GM12878 (cell line): ENCODE measurements at regions not wholly inside any gene's neighbourhood (a gene's known extent, or its start where the extent isn't known, plus 50 kb on each side); places are given as distances from the start of the nearest gene placed in this dataset.

Experiments used
- ATAC-seq: fragments of 200-7000 bp; cut with Tn5 transposase; 3 replicates; pipeline ENCODE4 v1.9.1; 2020; ENCODE audit warnings: mild to moderate bottlenecking, moderate library complexity
- BruUV-seq: library from RNA; stranded (reverse); fragments of 400-500 nt; replicated peaks from 2 replicates; lab custom pipeline; 2021; lab: Mats Ljungman, UMichigan
- CTCF ChIA-PET: fragments of 300-600 bp; sonication (Branson Sonifier 250); formaldehyde crosslinking; extraction: SDS; loops from one replicate; lab custom pipeline; 2021; ENCODE audit warnings: inconsistent platforms; lab: Yijun Ruan, JAX
- POLR2A ChIA-PET: fragments of 350-600 bp; formaldehyde crosslinking; extraction: SDS; loops from one replicate; lab custom pipeline; 2021; ENCODE audit warnings: inconsistent platforms; lab: Charles Lee
- RAD21 ChIA-PET: fragments of 300-600 bp; sonication (Branson Sonifier 250); formaldehyde crosslinking; loops from one replicate; lab custom pipeline; 2023; ENCODE audit warnings: antibody characterized with exemption; ENCODE audit not compliant: unreplicated experiment; lab: Charles Lee
- SMC1A ChIA-PET: fragments of 300-600 bp; sonication (Branson Sonifier 250); formaldehyde crosslinking; loops from one replicate; lab custom pipeline; 2023; ENCODE audit not compliant: unreplicated experiment, uncharacterized antibody; lab: Charles Lee
- DNase-seq: peaks from one replicate; pipeline ENCODE4 v3.0.0-alpha.2; 2011; ENCODE audit warnings: low read depth, low spot score
- FAIRE-seq: peaks from 3 replicates; lab custom pipeline; 2011; peaks lifted over from hg19 to GRCh38; lab: Jason Lieb, UNC
- H2AFZ ChIP-seq: 2 replicates; pipeline ENCODE4 v1.6.0; 2011; ENCODE audit warnings: low read depth, low read length, control low read depth; ENCODE audit not compliant: control insufficient read depth
- H3K27ac ChIP-seq: 2 replicates; pipeline ENCODE4 v1.5.1; 2011; ENCODE audit warnings: control low read depth; ENCODE audit not compliant: control insufficient read depth, insufficient read depth
- H3K27me3 ChIP-seq, 2 experiments: replicated peaks in 1 of 2; 2 replicates each; pipeline versions ENCODE4 v1.6.0 to v1.6.1; 2011; ENCODE audit warnings: low read length in 1 of 2; ENCODE audit not compliant: control insufficient read depth in 2 of 2, insufficient read depth in 2 of 2
- H3K36me3 ChIP-seq, 2 experiments: 2 replicates each; pipeline ENCODE4 v1.5.1; 2011; ENCODE audit warnings: low read length in 1 of 2; ENCODE audit not compliant: control insufficient read depth in 2 of 2, insufficient read depth in 2 of 2
- H3K4me1 ChIP-seq: 2 replicates; pipeline ENCODE4 v1.6.1; 2011; ENCODE audit warnings: mild to moderate bottlenecking, low read length, moderate library complexity, mixed read lengths; ENCODE audit not compliant: control insufficient read depth, insufficient read depth
- H3K4me2 ChIP-seq: 2 replicates; pipeline ENCODE4 v1.6.0; 2011; ENCODE audit warnings: control low read depth; ENCODE audit not compliant: control insufficient read depth, insufficient read depth
- H3K4me3 ChIP-seq: fragments of 200-600 bp; sonication (generic); 2 replicates; pipeline ENCODE4 v1.5.1; 2016
- H3K79me2 ChIP-seq: 2 replicates; pipeline ENCODE4 v1.6.0; 2011; ENCODE audit warnings: low read length; ENCODE audit not compliant: control insufficient read depth, insufficient read depth
- H3K9ac ChIP-seq: 2 replicates; pipeline ENCODE4 v1.8.0; 2011; ENCODE audit warnings: low read length, control low read depth, mixed read lengths; ENCODE audit not compliant: control insufficient read depth, insufficient read depth
- H3K9me3 ChIP-seq: replicated peaks from 3 replicates; pipeline ENCODE4 v1.5.1; 2011; ENCODE audit warnings: mild to moderate bottlenecking, low read length; ENCODE audit not compliant: control insufficient read depth, insufficient read depth
- H4K20me1 ChIP-seq: 2 replicates; pipeline ENCODE4 v1.6.0; 2011; ENCODE audit not compliant: control insufficient read depth, insufficient read depth
- ATF7 ChIP-seq: fragments of 450-650 bp; IDR thresholded peaks from 2 replicates; pipeline ENCODE4 v1.6.1; 2016; ENCODE audit warnings: low read depth, mild to moderate bottlenecking
- HDGF ChIP-seq: fragments of 450-650 bp; IDR thresholded peaks from 2 replicates; pipeline ENCODE4 v1.6.1; 2016; ENCODE audit warnings: antibody characterized with exemption
- JUND ChIP-seq: IDR thresholded peaks from 2 replicates; pipeline ENCODE4 v1.6.1; 2012; ENCODE audit warnings: low read depth, mild to moderate bottlenecking, low read length, improper control_type of control experiment, moderate library complexity
- SMARCA5 ChIP-seq: fragments of 450-650 bp; IDR thresholded peaks from 2 replicates; pipeline ENCODE4 v1.6.1; 2017; ENCODE audit warnings: mild to moderate bottlenecking
- SREBF1 ChIP-seq: IDR thresholded peaks from 2 replicates; pipeline ENCODE4 v1.6.1; 2012; ENCODE audit warnings: mild to moderate bottlenecking, low read length
- SUPT20H ChIP-seq: IDR thresholded peaks from 2 replicates; pipeline ENCODE4 v1.6.1; 2011; ENCODE audit warnings: low read depth, mild to moderate bottlenecking, low read length, moderate library complexity, borderline replicate concordance; ENCODE audit not compliant: control insufficient read depth
- TCF7 ChIP-seq: IDR thresholded peaks from 2 replicates; pipeline ENCODE4 v1.6.1; 2014; ENCODE audit warnings: antibody characterized with exemption, borderline replicate concordance
- YBX1 ChIP-seq: fragments of 450-650 bp; IDR thresholded peaks from 2 replicates; pipeline ENCODE4 v1.6.1; 2016; ENCODE audit warnings: antibody characterized with exemption
- WGBS: methylation state at CpG from one replicate; pipeline ENCODE4 v1.1.6; 2016; ENCODE audit warnings: low lambda C conversion rate; ENCODE audit not compliant: insufficient replicate concordance, insufficient coverage; ENCODE audit errors: missing lambda C conversion rate; 5-methylcytosine and 5-hydroxymethylcytosine counted together
- in situ Hi-C: fragments of 300-500 bp; cut with MboI; formaldehyde crosslinking; loops from 9 replicates; pipeline ENCODE4 v1.14.3; 2018; ENCODE audit warnings: mixed read lengths
- intact Hi-C: fragments of 100-400 bp; cut with micrococcal nuclease; formaldehyde crosslinking; loops from one replicate; pipeline ENCODE4 v1.14.2; 2022; ENCODE audit not compliant: unreplicated experiment
- TF ChIP-seq, protein P1 (sequence below): IDR thresholded peaks from 2 replicates; pipeline ENCODE4 v1.6.1; 2012; ENCODE audit warnings: mild to moderate bottlenecking, low read depth, low read length
- TF ChIP-seq, protein P2 (sequence below): fragments of 450-650 bp; IDR thresholded peaks from 2 replicates; pipeline ENCODE4 v1.6.1; 2018; ENCODE audit warnings: borderline replicate concordance, mild to moderate bottlenecking; ENCODE audit not compliant: partially characterized antibody
- TF ChIP-seq, protein P3 (sequence below): fragments of 450-650 bp; IDR thresholded peaks from 2 replicates; pipeline ENCODE4 v1.6.1; 2017; ENCODE audit warnings: borderline replicate concordance

DNA sequence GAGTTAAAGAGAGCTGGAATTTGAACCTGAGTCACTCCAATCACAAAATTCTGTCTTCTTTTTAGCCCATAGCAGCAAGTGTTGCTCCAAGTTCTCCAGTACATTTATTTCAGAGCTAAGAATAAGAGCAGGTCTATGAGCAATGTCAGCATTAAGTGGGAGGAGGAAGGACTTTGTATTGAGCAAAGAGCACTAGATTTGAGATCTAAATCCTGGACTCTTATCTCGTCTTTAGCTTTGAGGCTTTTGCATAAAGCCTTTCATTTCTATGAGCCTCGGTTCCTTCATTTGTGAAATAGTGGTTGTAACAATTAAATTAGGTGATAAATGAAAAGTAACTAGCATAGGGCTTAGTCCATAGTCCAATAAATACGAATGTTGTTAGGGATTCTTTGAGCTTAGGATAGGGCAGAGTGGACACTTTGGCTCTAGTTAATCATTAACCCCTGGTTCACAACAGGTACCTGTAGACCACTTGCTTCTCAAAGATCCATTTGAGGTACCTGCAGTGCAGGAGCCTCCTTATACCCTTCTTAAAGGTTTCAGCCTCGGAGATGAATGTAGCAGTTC, 464.1 kb upstream of the KLF4 start:
- CTCF ChIA-PET, result no interaction called here
- no peak for DNase-seq
- no TSS peak for BruUV-seq
- intact Hi-C loops, result no loop called here
- H3K9me3 ChIP-seq, result no peaks in the 10 kb centered on the region
- no peak overlapping the region for H3K4me2 ChIP-seq
- no peak overlapping the region for H3K4me3 ChIP-seq
- H4K20me1 ChIP-seq, result no peaks in the 10 kb centered on the region
- no peak for FAIRE-seq
- RAD21 ChIA-PET, result no interaction called here
- SMC1A ChIA-PET, result no interaction called here
- no peaks in the 10 kb centered on the region for H3K4me1 ChIP-seq
- no peak overlapping the region for H3K27ac ChIP-seq
- no peak for ATAC-seq
- no peaks in the 10 kb centered on the region for H3K27me3 ChIP-seq
- TF ChIP-seq SREBF1 (no peak), SMARCA5 (no peak), HDGF (no peak), SUPT20H (no peak), TCF7 (no peak), ATF7 (no peak), JUND (no peak), YBX1 (no peak)
- TF ChIP-seq, protein P1, sequence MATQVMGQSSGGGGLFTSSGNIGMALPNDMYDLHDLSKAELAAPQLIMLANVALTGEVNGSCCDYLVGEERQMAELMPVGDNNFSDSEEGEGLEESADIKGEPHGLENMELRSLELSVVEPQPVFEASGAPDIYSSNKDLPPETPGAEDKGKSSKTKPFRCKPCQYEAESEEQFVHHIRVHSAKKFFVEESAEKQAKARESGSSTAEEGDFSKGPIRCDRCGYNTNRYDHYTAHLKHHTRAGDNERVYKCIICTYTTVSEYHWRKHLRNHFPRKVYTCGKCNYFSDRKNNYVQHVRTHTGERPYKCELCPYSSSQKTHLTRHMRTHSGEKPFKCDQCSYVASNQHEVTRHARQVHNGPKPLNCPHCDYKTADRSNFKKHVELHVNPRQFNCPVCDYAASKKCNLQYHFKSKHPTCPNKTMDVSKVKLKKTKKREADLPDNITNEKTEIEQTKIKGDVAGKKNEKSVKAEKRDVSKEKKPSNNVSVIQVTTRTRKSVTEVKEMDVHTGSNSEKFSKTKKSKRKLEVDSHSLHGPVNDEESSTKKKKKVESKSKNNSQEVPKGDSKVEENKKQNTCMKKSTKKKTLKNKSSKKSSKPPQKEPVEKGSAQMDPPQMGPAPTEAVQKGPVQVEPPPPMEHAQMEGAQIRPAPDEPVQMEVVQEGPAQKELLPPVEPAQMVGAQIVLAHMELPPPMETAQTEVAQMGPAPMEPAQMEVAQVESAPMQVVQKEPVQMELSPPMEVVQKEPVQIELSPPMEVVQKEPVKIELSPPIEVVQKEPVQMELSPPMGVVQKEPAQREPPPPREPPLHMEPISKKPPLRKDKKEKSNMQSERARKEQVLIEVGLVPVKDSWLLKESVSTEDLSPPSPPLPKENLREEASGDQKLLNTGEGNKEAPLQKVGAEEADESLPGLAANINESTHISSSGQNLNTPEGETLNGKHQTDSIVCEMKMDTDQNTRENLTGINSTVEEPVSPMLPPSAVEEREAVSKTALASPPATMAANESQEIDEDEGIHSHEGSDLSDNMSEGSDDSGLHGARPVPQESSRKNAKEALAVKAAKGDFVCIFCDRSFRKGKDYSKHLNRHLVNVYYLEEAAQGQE, result no peak
- TF ChIP-seq, protein P2, sequence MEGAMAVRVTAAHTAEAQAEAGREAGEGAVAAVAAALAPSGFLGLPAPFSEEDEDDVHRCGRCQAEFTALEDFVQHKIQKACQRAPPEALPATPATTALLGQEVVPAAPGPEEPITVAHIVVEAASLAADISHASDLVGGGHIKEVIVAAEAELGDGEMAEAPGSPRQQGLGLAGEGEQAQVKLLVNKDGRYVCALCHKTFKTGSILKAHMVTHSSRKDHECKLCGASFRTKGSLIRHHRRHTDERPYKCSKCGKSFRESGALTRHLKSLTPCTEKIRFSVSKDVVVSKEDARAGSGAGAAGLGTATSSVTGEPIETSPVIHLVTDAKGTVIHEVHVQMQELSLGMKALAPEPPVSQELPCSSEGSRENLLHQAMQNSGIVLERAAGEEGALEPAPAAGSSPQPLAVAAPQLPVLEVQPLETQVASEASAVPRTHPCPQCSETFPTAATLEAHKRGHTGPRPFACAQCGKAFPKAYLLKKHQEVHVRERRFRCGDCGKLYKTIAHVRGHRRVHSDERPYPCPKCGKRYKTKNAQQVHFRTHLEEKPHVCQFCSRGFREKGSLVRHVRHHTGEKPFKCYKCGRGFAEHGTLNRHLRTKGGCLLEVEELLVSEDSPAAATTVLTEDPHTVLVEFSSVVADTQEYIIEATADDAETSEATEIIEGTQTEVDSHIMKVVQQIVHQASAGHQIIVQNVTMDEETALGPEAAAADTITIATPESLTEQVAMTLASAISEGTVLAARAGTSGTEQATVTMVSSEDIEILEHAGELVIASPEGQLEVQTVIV, result no peak
- TF ChIP-seq, protein P3, sequence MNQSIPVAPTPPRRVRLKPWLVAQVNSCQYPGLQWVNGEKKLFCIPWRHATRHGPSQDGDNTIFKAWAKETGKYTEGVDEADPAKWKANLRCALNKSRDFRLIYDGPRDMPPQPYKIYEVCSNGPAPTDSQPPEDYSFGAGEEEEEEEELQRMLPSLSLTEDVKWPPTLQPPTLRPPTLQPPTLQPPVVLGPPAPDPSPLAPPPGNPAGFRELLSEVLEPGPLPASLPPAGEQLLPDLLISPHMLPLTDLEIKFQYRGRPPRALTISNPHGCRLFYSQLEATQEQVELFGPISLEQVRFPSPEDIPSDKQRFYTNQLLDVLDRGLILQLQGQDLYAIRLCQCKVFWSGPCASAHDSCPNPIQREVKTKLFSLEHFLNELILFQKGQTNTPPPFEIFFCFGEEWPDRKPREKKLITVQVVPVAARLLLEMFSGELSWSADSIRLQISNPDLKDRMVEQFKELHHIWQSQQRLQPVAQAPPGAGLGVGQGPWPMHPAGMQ, result no peak
- in situ Hi-C loops, result no loop called here
- H3K79me2 ChIP-seq, result no peaks in the 10 kb centered on the region
- no peaks in the 10 kb centered on the region for H3K36me3 ChIP-seq
- WGBS, result 0% methylated on average over 4 of the region's 4 CpGs
- H2AFZ ChIP-seq, result no peak overlapping the region
- H3K9ac ChIP-seq, result no peak overlapping the region
- POLR2A ChIA-PET, result no interaction called here
